Tibial nerve (tissue), 4 donors: ENCODE measurements at regions not wholly inside any gene's neighbourhood (a gene's known extent, or its start where the extent isn't known, plus 50 kb on each side); places are given as distances from the start of the nearest gene placed in this dataset.
"Not testable (repeated sequence)": the region's sequence is repeated elsewhere in the genome, so short reads cannot be mapped to it uniquely, and the experiment has no call there.

ENCODE experiments used
- DNase-seq, 2 donors: peaks; one replicate each; pipeline ENCODE4 v3.0.0-alpha.2; 2019; ENCODE audit warnings: low spot score in 2 of 2
- H3K27ac ChIP-seq, 4 donors: fragments of 200-600 bp; sonication (generic) in 3 of 4; one replicate each; pipeline ENCODE4 v1.5.1; 2017 to 2019; ENCODE audit warnings: mild to moderate bottlenecking in 1 of 4
- H3K27me3 ChIP-seq, 2 donors: fragments of 200-600 bp; sonication (generic) in 1 of 2; one replicate each; pipeline versions ENCODE4 v1.5.1 to v1.6.0; 2017 to 2019
- H3K36me3 ChIP-seq, 3 donors: fragments of 200-600 bp; sonication (generic); one replicate each; pipeline ENCODE4 v1.5.1; 2018 to 2019
- H3K4me1 ChIP-seq, 4 donors: fragments of 200-600 bp; sonication (generic) in 3 of 4; one replicate each; pipeline ENCODE4 v1.5.1; 2017 to 2019
- H3K4me3 ChIP-seq, 4 donors: fragments of 200-600 bp; sonication (generic) in 3 of 4; one replicate each; pipeline ENCODE4 v1.5.1; 2017 to 2019; ENCODE audit warnings: mild to moderate bottlenecking in 1 of 4, moderate library complexity in 1 of 4
- H3K9me3 ChIP-seq, 4 donors: fragments of 200-600 bp; sonication (generic) in 3 of 4; one replicate each; pipeline ENCODE4 v1.5.1; 2017 to 2019
- EP300 ChIP-seq, 2 donors: sonication (generic); formaldehyde crosslinking; IDR thresholded peaks; one replicate each; pipeline ENCODE4 v1.6.1; 2017; ENCODE audit warnings: antibody characterized with exemption in 2 of 2, mild to moderate bottlenecking in 1 of 2
- POLR2A ChIP-seq, 2 donors: fragments of 450-650 bp; IDR thresholded peaks; one replicate each; pipeline ENCODE4 v1.6.1; 2017; ENCODE audit warnings: antibody characterized with exemption in 2 of 2, mild to moderate bottlenecking in 2 of 2, moderate library complexity in 2 of 2
- WGBS, 2 donors: methylation state at CpG; one replicate each; pipeline ENCODE4 v1.1.5; 2018; 5-methylcytosine and 5-hydroxymethylcytosine counted together
- TF ChIP-seq, protein P1 (sequence below), 5 experiments: fragments of 200-600 bp in 3 of 5; fragments of 450-650 bp in 2 of 5; sonication (generic) in 3 of 5; IDR thresholded peaks; one replicate each; pipeline ENCODE4 v1.5.1; 2016 to 2019; ENCODE audit warnings: antibody characterized with exemption in 5 of 5, mild to moderate bottlenecking in 3 of 5, moderate library complexity in 2 of 5

GRCh38 chr17:72460711-72461110, 339.9 kb downstream of the SOX9 start:
- Histone ChIP-seq H3K27ac (no peak overlapping the region), H3K4me1 (peaks cover 0 to 16% (median 1%) of the 10 kb centered on the region in 4 donors), H3K4me3 (no peak overlapping the region), H3K36me3 (no peaks in the 10 kb centered on the region), H3K9me3 (peaks cover 0 to 9% (median 0%) of the 10 kb centered on the region in 4 donors), H3K27me3 (no peaks in the 10 kb centered on the region)
- DNase-seq, result no peak
- TF ChIP-seq, protein P1, sequence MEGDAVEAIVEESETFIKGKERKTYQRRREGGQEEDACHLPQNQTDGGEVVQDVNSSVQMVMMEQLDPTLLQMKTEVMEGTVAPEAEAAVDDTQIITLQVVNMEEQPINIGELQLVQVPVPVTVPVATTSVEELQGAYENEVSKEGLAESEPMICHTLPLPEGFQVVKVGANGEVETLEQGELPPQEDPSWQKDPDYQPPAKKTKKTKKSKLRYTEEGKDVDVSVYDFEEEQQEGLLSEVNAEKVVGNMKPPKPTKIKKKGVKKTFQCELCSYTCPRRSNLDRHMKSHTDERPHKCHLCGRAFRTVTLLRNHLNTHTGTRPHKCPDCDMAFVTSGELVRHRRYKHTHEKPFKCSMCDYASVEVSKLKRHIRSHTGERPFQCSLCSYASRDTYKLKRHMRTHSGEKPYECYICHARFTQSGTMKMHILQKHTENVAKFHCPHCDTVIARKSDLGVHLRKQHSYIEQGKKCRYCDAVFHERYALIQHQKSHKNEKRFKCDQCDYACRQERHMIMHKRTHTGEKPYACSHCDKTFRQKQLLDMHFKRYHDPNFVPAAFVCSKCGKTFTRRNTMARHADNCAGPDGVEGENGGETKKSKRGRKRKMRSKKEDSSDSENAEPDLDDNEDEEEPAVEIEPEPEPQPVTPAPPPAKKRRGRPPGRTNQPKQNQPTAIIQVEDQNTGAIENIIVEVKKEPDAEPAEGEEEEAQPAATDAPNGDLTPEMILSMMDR (IDR thresholded peaks at IDR 0.05), result no peak
- TF ChIP-seq POLR2A (IDR thresholded peaks at IDR 0.05) (no peak), EP300 (IDR thresholded peaks at IDR 0.05) (no peak)

DNA sequence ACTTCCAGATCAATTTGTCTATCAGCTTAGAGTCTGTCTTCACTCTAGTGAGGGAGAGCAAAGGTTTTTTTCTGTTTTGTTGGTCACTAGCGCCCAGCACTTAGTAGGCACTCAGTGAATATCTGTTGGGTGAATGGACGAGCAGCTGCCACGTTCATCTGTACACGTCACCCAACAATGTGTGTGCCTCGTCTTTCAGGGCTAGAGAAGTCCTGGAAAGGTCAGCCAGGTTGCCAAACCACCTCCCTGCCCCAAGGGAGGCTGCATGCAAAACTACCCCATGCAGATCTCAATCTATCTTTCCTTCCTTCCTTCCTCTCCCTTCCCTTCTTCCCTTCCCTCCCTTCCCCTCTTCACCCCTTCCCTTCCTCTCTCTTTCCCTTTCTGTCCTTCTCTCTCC, 340.9 kb downstream of the SOX9 start:
- no peak overlapping the region for H3K4me3 ChIP-seq
- H3K27me3 ChIP-seq, result no peaks in the 10 kb centered on the region
- H3K27ac ChIP-seq, result no peak overlapping the region
- TF ChIP-seq, protein P1 (IDR thresholded peaks at IDR 0.05), result no peak
- no peak for TF ChIP-seq EP300 (IDR thresholded peaks at IDR 0.05)
- no peak for TF ChIP-seq POLR2A (IDR thresholded peaks at IDR 0.05)
- peaks cover 0 to 14% (median 4%) of the 10 kb centered on the region in 4 donors for H3K4me1 ChIP-seq
- DNase-seq, result no peak
- peaks cover 0 to 9% (median 0%) of the 10 kb centered on the region in 4 donors for H3K9me3 ChIP-seq
- WGBS, 2 donors, result 71 to 73% methylated on average over 5 of the region's 5 CpGs
- H3K36me3 ChIP-seq, result no peaks in the 10 kb centered on the region

- 43 to 75% methylated on average over 1 of the region's 1 CpG for WGBS, 2 donors
- peaks cover 0 to 9% (median 0%) of the 10 kb centered on the region in 4 donors for H3K9me3 ChIP-seq
- no peak for DNase-seq
- no peak overlapping the region for H3K4me3 ChIP-seq
- no peak overlapping the region for H3K27ac ChIP-seq
- peaks cover 0 to 16% (median 4%) of the 10 kb centered on the region in 4 donors for H3K4me1 ChIP-seq
- TF ChIP-seq EP300 (IDR thresholded peaks at IDR 0.05) (no peak), POLR2A (IDR thresholded peaks at IDR 0.05) (no peak)
- TF ChIP-seq, protein P1 (IDR thresholded peaks at IDR 0.05), result no peak
- H3K36me3 ChIP-seq, result no peaks in the 10 kb centered on the region
- no peaks in the 10 kb centered on the region for H3K27me3 ChIP-seq
Measured at GRCh38 chr17:72462407-72462806, 341.6 kb downstream of the SOX9 start.

DNA sequence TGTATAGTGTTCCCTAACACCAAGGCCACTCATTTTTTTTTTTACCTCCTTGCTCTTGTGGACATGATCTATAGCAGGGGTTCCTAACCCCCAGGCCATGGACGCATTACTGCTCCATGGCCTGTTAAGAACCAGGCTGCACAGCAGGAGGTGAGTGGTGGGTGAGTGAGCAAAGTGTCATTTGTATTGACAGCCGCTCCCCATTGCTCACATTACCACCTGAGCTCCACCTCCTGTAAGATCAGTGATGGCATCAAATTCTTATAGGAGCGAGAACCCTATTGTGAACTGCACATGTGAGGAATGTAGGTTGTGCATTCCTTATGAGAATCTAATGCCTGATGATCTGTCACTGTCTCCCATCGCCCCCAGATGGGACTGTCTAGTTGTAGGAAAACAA, 342.0 kb downstream of the SOX9 start:
- no peak overlapping the region for H3K4me3 ChIP-seq
- H3K27ac ChIP-seq, result no peak overlapping the region
- 80 to 94% methylated on average over 4 of the region's 4 CpGs for WGBS, 2 donors
- peaks cover 0 to 20% (median 4%) of the 10 kb centered on the region in 4 donors for H3K4me1 ChIP-seq
- H3K27me3 ChIP-seq, result no peaks in the 10 kb centered on the region
- TF ChIP-seq, protein P1 (IDR thresholded peaks at IDR 0.05), result no peak
- TF ChIP-seq EP300 (IDR thresholded peaks at IDR 0.05), result no peak
- TF ChIP-seq POLR2A (IDR thresholded peaks at IDR 0.05), result no peak
- peaks cover 0 to 9% (median 0%) of the 10 kb centered on the region in 4 donors for H3K9me3 ChIP-seq
- DNase-seq, result no peak
- H3K36me3 ChIP-seq, result no peaks in the 10 kb centered on the region

DNA sequence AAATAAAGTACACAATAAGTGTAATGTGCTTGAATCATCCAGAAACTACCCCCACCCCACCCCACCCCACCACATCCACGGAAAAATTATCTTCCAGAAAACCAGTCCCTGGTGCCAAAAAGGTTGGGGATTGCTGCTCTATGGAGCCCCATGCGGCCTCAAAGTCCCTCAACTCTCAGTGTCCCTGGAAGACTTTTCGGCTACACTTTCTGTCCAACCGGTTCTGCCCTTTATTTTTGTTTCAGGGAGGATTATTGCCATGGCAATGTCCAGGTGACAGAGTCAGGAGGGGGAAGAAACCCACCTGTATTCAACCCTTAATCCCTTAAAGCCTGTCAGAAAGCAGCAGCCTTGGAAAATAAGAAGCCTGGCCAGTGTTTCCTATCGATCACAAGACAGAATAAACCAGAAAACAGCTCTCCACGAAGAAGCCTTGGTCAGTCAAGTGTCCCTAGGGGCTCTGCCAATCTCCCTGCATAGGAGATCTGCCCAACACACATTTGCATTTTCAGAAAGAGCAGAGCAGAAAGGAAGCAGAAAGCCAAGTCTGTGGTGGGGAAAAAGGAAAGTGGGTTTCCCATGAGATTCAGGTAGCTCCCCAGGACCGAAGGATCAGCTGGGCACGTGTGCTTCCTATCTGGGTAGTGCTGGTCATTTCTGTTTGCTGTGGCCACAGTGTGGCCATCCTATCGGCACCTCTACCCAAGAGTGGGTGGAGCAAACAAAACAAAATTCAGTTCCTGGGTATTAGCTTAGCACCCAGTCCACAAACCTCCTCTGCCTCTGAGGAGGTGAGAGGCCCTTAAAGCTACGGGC, 342.7 kb downstream of the SOX9 start:
- Histone ChIP-seq H3K27ac (no peak overlapping the region), H3K27me3 (no peaks in the 10 kb centered on the region), H3K9me3 (peaks cover 0 to 9% (median 0%) of the 10 kb centered on the region in 4 donors), H3K36me3 (no peaks in the 10 kb centered on the region), H3K4me3 (no peak overlapping the region), H3K4me1 (peaks cover 0 to 27% (median 5%) of the 10 kb centered on the region in 4 donors)
- TF ChIP-seq POLR2A (IDR thresholded peaks at IDR 0.05) (no peak), EP300 (IDR thresholded peaks at IDR 0.05) (no peak)
- TF ChIP-seq, protein P1 (IDR thresholded peaks at IDR 0.05), result no peak
- no peak for DNase-seq
- WGBS, 2 donors, result 84 to 91% methylated on average over 10 of the region's 10 CpGs

DNA sequence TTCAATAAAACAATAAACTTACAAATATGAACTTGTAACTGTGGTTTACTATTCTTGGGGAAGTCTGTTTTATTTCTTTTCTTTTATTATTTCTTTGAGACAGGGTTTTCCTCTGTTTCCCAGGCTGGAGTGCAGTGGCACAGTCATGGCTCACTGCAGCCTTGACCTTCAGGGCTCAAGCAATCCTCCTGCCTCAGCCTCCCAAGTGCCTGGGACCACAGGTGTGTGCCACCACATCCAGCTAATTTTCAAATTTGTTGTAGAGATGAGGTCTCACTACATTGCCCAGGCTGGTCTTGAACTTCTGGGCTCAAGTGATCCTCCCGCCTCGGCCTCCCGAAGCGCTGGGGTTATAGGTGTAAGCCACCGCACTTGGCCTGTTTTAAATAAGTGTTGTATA, 343.4 kb downstream of the SOX9 start:
- 98% methylated on average over 5 of the region's 5 CpGs for WGBS, 2 donors
- H3K36me3 ChIP-seq, DNase-seq, H3K27ac ChIP-seq, H3K9me3 ChIP-seq, H3K27me3 ChIP-seq, H3K4me3 ChIP-seq: not testable (repeated sequence)
- peaks cover 0 to 30% (median 6%) of the 10 kb centered on the region in 4 donors for H3K4me1 ChIP-seq
